ENCODE measurements at regions not wholly inside any gene's neighbourhood (a gene's known extent, or its start where the extent isn't known, plus 50 kb on each side); places are given as distances from the start of the nearest gene placed in this dataset.

DNA sequence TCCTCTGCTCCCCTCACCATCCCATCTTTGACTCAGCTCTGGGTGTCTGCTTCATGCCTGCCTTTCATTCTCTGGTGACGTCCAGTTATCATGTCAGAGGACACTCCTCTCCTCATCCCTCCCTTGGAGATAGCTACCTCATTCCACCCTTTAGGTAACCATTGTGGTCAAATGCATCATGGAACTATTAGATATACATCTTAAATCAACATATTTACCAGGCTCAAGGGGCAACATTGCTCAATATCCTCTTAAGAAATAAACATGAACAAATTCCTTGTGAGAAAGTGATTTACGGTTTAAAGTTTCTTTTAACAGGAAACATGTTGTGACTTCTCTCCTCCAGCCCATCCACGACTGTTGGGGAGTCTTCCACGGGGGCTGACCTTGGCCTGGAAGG lies 511.6 kb upstream of the IGFBP3 start:
- DNase-seq (ENCODE audit: low spot score): no peak

DNA sequence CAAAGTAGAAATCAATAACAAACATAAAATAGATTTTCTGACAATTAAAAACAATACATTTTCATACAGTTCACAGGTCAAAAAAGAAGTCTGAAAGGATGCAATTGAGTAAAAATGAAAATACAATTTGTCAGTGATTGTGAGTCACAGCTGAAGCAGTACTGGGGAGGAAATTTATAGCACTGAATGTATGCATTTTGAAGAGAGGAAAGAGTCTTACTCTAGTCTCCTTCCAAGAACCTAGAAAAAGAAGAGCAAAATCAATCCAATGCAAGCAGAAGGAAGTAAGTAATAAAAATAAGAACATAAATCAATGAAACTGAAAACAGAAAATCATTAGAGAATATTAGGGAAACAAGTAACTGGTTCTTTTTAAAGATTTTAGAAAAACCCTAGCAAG lies 507.2 kb upstream of the IGFBP3 start:
- DNase-seq (ENCODE audit: low spot score): no peak

DNA sequence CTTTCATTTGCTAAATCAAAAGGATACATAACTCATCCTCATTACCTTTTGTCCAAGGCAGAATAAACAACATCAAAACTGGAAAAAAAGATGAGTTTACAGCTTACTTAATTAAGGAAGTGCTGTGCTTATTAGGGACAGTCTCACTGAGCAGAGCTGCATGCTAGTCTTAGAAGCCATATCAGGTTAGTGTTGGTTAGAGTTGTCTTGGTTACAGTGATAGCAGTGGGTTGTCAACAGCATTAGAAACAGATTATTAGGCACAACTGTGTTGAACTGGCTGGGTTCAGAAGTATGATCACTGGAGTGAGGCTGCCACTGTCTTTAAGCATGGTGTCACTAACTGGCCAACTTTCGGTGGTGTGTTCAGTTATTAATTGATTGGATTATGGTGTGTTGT lies 503.9 kb upstream of the IGFBP3 start:
- no peak for DNase-seq (ENCODE audit: low spot score)

DNA sequence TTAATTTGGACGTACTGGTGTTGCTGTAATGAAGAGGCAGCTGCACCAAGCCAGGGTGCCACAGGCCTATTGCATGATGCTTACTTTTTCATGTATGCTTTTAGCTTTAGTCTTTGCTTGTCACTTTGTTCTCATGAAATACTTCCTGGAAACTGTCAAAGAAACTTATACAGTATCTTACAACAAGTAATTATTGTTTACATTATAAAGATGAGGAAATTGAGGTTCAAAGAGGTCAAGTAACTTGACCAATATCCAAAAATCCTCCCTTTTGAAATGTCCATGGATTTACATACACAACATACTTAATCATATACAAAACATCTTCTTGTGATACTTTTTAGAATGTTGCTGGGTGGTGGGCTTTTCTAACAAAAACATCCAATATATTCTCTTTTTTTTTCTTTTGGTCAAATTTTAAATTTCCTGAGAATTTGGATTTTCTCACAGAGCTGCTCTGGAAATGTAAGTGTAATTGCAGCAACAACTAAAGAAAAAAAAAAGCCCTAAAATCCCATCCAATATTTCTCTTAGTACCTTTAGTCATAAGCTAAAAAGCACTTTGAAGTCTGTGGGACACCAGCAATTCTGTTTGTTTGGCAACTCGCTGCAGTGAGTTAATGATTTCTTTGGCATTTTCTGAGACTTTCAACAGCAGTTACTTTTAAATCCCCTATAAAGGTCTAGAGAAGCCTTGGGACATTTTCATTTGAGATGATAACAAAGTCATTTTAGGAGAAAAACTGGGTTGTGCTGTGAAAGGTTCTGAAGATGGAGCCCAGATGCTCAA lies 500.6 kb upstream of the IGFBP3 start:
- DNase-seq (ENCODE audit: low spot score): no peak

DNA sequence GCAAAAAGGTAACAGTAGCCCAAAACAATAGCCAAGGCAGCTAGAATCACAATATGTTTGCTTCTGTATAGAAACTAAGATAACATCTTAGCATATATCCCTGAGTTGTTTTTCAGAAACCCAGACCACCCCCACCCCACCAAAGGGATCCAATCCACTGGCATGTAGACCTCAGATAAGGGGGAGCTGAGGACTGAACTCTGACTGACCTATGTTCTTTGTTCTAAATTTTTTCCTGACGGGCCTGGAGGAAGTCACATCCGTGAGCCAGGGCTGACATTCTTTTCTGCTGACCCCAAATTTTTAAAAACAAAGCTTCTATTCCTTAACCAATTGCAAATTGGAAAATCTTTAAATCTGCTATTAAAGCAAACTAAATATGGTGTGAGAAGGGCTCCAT lies 493.9 kb upstream of the IGFBP3 start:
- DNase-seq (ENCODE audit: low spot score): no peak

DNA sequence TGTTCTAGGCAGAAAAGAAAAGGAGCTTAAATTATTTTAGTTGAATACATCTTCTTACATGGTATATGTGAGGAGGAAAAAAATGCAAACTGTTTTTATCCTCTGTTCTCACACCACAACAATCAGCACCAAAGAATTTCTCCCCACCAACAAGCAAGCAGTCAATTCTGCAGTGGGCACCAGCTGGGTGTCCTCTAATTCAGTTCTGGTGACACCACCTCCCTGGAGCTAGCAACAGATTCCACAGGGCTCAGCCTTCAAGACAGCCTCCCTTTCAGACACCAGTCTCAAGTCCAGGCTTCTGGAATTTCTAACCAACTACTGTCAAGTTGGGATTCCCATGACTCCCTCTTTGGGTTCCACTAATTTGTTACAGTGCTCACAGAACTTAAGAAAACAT lies 490.2 kb upstream of the IGFBP3 start:
- DNase-seq (ENCODE audit: low spot score): no peak

DNA sequence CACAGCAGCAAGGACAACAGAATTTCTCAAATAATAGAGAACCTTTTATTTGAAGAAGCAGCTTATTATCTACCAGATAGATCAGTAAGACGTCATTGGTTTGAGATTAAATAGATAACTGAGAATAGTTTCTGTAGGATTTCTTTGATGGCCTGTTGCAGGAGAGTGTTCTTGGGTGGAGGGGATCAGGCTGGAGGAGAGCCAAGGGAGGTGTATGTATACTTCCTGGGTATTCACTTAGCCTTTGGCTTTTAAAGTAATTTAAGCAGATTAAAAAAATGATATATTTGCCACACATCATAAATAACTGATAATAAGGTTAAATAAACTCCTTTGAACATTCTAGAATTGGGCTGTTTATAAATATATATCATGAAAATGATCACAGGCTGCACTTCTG lies 486.1 kb upstream of the IGFBP3 start:
- no peak for DNase-seq (ENCODE audit: low spot score)

DNA sequence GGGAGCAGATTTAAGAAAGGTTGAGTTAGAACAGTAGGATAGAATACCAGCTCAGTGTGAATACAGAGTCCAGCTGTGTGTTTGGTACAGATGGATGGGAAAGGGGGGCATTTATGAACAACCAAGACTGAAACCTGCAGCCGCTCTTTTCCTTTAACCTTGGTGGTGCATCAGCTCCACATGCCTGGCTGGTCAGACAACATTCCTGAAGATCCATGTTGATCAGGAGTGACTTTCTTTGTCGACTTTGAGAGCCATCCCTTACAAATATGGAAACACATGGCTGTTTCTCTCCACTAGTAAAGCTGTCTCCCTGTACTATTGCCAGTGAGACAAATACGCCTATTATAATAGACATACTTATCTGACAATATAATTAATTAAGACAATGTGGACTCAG lies 476.5 kb upstream of the IGFBP3 start:
- no peak for DNase-seq (ENCODE audit: low spot score)

DNA sequence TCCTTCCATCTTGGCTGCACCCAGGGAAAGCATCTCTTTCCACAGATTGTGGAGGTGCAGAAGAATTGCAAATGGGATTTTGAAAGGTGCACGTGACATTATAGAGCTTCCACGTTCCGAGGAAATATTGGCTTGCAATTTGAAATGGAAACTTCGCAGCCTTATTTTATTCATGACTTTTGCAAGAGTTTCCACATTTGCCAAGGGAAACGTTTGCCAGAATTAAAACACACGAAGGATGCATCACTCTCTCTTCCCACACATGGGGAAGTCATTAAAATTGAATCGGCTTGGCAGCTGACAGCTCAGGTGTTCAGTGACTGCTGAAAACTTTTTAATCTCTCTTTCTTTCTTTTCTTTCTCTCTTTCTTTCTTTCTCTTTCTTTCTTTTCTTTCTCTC lies 475.4 kb upstream of the IGFBP3 start:
- DNase-seq (ENCODE audit: low spot score): peak; percentile 39

DNA sequence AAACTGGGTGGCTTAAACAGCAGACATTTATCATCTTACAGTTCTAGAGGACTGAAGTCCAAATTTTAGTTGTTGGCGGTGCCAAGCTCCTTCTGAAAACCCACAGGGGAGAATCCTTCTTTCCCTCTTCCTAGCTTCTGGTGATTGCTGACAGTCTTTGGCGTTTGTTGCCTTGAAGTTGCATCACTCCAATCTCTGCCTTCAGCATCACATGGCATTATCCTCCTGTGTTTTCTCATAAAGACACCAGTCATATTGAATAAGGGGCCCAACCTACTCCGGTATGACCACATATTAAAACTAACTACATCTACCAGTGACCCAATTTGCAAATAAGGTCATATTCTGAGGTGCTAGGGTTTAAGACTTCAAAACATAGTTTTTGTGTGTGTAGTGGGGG lies 472.1 kb upstream of the IGFBP3 start:
- DNase-seq (ENCODE audit: low spot score): no peak

DNA sequence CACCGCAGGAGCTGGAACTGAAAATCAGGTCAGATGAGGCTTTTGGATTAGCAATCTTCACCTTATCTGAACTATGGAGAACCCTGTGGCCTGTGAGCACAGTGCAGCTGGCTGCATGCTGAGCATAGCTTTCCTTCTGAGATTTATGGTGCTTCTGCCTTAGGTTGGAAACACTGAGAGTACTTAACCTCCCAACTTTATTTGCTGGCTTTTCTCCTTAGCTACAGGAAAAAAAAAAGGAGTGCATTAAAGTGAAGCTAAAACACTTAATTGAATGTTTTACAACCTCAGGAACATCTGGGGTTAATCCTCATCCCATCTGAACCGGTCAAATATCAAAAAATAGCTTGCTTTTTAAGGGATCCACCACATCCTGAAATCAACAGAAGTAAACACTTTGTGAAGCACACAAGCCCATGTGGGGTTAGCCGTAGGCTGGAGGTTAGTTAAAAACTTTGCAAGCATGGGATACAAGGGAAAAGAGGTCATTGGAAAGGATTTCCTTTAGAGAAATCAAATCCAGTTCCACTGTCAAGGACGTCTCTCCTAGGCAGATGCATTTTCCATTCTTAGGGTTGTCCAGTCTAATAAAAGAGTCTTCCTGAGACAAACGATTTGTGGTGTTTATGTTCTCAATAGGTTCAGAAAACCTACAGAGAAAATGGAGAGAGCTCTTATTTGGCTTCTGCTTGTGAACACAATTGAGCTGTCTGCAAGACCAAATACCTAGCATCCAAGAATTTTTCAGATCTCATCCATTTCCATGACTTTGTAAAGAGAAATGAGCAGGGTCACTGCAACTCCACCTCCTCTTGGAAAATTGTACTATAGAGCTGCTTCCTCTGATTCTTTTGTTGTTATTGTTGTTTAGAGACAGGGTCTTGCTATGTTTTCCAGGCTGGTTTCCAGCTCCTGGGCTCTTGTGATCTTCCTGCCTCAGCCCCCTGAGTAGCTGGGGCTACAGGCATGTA lies 470.4 kb upstream of the IGFBP3 start:
- peak; percentile 27 for DNase-seq (ENCODE audit: low spot score)

DNA sequence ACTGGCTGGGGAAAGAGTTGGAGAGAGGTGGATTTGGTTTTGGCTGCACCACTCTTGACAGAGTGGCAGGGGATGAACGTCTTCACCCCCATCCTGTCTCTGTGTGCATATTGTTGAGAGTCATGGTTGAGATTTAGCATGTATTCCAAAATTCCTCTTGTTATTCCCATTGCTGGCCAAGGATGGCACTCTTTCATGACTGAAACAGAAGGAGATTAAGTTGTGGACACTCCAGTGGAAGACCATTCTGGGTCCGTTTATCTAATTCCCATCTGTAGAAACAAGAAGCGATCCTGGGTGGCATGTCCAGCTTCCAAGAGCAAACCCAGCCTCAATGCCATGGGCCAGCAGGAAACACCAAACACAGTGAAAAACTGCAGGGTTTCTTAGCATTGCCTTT lies 469.0 kb upstream of the IGFBP3 start:
- DNase-seq (ENCODE audit: low spot score): no peak

DNA sequence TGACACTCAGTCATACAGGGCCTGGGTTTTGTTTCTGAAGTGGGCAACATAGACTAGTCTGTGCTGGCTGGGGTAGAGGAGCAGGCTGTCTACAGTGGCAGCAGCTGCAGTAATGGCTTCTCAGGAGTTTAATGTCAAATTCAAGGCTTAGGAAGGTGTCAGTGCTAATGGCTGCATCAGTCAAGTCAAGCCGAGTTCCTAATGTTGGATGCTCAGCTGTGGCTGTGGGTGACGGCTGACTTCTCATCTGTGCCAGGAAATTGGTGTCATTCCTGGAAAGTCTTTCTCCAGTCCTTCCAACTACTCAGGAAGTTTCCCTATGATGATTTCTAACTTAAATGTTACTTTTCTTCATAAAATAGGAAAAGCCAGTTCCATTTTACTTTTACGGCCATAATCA lies 468.1 kb upstream of the IGFBP3 start:
- DNase-seq (ENCODE audit: low spot score): no peak

DNA sequence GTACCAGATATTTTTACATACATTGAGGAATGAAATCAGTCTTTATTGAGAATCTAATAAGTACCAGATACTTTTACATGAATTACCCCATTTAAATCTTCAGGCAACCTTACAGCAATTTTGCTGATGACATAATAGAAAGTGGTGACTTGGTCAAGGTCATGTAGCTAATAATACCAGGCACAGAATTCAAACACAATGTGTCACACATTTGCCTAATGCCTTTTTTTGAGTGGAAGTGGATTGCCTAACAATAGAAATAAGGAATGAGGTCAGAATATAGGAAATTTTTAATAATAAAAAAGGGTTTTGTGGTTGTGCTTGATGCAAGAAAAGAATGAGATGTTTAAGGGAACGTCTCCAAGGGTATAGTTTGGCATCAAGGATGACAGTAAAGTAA lies 466.6 kb upstream of the IGFBP3 start:
- peak; percentile 41 for DNase-seq (ENCODE audit: low spot score)

DNA sequence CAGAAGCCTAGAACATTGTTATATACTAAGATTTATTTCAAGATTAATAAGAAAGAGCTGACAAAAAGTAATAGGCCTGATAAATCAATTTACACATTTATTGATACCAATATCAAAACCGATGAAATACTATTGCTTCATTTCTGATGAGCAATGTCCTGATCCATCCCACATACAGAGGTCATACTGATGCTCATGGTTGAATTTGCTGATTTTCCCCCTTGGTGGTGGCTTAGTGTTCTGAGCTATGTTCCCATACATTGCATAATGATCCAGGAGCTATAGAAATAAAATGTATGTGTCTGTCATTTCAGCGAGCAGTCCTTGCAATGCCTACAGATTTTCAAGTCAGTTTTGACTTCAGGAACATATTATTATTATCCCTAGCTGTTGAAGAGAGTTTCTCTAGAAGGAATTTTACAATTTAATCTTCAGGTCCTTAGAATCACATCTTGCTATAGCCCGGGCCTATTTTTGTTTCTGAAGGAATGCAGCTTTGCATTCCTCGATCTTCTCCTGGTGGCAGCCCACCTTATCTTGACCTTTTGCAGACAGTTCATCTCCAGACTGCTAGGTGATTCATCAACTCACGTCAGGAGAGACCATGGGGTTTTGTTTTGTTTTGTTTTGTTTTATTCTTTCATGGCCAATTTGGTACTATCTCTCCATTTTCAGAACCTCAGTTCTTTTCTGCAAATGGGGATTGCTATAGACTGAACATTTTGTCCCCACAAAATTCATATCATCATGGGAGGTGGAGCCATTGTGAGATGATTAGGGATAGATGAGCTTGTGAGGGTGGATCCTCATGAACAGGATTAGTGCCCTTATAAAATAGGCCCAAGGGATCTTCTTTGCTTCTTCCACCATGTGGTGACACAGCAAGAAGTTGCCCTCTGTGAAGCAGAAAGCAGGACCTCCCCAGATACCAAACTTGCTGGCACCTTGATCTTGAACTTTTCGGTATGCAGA lies 465.6 kb upstream of the IGFBP3 start:
- DNase-seq (ENCODE audit: low spot score): no peak

DNA sequence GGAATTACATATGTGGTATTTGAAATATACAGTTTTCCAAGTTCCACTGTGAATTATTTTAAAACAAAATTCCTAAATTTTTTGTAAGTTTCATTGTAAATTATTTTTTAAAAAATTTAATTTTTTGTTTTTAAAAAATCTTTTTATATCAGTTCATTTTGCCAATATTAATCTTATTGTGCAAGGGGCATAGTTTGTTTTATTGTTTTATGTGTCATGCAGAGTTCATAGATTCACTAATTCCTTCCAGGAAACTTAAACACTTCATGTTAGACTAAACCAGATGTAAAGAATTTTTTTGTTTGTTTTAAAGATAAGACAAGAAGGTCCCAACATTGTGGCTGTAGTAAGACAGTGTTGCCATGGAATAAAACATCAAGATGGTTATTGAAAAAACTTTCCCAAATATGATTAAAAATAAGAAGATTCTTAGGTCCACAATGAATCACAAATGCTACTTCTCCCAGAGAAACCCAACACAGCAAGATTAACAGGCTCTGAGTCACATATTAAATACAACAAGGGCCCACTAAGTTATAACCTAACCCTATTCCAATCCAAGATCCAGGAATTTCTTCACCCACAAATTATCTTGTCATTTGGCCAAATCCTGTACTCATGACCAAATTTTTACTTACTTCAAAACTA lies 464.7 kb upstream of the IGFBP3 start:
- DNase-seq (ENCODE audit: low spot score): peak; percentile 71

DNA sequence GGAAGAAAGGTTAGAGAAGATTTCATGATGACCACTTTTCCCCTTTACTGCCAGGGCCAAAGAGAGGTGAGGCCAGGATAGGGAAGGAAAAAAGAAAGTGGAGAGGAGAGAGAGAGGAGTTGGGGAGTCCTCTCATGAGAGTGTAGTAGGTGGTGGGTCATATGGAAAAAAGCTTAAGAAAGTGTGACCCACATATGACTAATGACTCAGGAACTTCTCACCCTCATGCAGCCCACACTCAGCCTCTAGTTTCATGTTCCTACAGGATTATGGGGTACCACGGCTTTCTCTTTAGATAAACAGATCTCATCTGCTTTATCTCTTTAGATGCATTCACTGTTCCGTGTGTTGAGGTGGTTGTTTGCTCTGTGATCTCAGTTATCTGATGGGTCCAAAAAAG lies 462.5 kb upstream of the IGFBP3 start:
- DNase-seq (ENCODE audit: low spot score): no peak

DNA sequence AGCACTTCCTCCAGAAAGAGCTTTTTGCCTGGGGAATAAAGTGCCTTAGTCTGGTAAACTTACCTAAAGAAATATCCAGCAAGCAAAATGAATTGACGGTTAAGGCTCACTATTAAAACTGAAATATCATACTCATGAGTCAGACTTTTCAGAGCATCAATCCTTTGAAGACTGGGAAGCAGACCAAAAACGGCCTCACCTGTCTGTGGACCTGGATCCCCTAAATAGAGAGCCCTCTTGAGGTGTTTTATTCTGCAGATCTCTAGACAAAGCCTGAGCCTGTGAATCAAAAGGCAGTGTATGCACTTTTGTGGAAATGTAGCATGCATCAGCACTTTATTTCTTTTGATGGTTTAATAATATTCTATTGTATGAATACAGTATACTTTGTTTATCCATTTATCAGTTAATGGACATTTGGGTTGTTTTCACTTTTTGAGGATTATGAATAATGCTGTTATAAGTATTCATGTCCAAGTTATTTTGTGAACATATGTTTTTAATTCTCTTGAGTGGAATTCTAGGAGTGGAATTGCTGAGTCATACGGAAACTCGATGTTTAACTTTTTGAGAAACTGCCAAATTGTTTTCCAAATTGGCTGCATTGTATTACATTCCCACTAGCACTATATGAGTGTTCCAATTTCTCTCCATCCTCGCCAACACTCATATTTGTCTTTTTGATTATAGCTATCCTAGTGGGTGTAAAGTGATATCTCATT lies 449.0 kb upstream of the IGFBP3 start:
- DNase-seq (ENCODE audit: low spot score): peak; percentile 58

DNA sequence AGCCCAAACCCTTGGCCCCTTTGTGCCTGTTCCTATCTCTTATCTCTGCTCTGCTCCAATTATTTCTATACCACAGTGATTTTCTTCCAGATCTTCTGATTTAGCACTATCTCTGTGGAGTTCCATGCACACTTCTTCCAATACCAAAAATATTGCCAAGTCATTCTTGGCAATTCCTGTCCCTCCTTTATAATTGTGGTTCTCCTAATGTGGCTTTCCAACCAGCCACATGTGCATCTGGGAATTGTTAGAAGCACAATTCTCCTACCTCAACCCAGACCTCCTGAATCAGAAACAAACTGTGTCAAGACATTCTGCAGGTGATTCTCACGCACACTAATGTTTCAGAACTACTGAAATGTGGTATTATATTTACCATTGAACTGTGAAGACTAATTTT lies 447.8 kb upstream of the IGFBP3 start:
- DNase-seq (ENCODE audit: low spot score): no peak

DNA sequence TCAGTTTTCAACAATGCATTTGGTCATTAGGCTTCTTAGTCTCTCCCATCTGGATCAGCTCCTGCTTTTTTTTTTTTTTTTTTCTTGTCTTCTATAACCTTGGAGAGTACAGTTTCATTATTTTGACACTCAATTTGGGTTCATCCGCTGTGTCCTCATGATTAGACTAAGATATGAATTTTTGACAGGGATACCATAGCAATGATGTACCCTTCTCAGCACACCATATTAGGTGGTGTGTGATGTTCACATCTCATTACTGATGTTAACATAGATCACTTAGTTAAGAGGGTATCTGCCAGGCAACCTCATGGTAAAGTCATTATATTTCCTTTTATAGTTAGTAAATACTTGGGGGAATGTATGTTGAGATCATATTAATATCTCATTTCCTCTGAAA lies 445.5 kb upstream of the IGFBP3 start:
- no peak for DNase-seq (ENCODE audit: low spot score)

DNA sequence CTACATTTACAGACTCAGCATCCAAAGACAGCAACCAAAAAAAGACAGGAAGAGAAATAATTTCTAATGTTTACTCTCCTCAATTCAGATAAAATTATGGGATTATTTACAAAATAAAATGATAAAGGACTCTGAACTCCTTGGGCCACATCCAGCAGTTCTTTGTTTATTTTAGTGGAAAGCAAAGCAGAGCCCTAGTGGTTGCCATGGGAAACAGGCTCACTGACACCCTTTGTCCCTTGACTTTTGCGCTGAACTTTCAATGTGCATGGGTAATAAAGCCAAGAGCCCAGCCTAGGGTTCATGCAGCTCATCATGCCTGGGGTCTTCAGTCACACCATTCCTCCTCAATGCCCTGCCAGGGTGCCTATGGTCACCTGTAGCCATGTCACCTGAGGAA lies 442.6 kb upstream of the IGFBP3 start:
- DNase-seq (ENCODE audit: low spot score): no peak
